ENCODE measurements at regions not wholly inside any gene's neighbourhood (a gene's known extent, or its start where the extent isn't known, plus 50 kb on each side); places are given as distances from the start of the nearest gene placed in this dataset.
A peak's percentile ranks its signal among the peaks of the same experiment; 100 is the strongest.

GRCh38 chr6:14701946-14702345 lies 543.9 kb upstream of the JARID2 start:
- no peaks in the 10 kb centered on the region for H3K36me3 ChIP-seq (ENCODE audit: control insufficient read depth in 2 of 3, insufficient read depth in 3 of 3, low read length in 3 of 3)
- H3K27me3 Mint-ChIP-seq, result no peaks in the 10 kb centered on the region
- no peak for ATAC-seq
- POLR2A ChIA-PET, result no interaction called here
- no peak overlapping the region for H3K27ac ChIP-seq (ENCODE audit: low read depth, low read length)
- no peaks in the 10 kb centered on the region for H3K9me3 ChIP-seq (ENCODE audit: control insufficient read depth in 2 of 3, low read length in 3 of 3)
- no peak overlapping the region for H3K4me3 Mint-ChIP-seq
- intact Hi-C loops (cut with micrococcal nuclease), result no loop called here
- DNase-seq, result no peak
- H3K36me3 Mint-ChIP-seq, result peaks cover 0 to 10% (median 0%) of the 10 kb centered on the region in 5 donors
- CTCF ChIA-PET, result no interaction called here
- H3K27me3 ChIP-seq (ENCODE audit: control insufficient read depth in 2 of 2, insufficient read depth in 2 of 2, low read length in 2 of 2), result no peaks in the 10 kb centered on the region
- H3K4me1 ChIP-seq (ENCODE audit: control insufficient read depth in 2 of 2, insufficient read depth in 2 of 2, low read length in 2 of 2), result no peaks in the 10 kb centered on the region
- H3K4me3 ChIP-seq (ENCODE audit: low read length), result no peak overlapping the region
- H3K4me1 Mint-ChIP-seq, result peaks cover 0 to 15% (median 0%) of the 10 kb centered on the region in 7 donors
- H3K27ac Mint-ChIP-seq, result no peak overlapping the region
- peaks cover 0 to 14% (median 0%) of the 10 kb centered on the region in 11 donors for H3K9me3 Mint-ChIP-seq

GRCh38 chr6:14702678-14703077 lies 543.2 kb upstream of the JARID2 start:
- no peak overlapping the region for H3K27ac ChIP-seq (ENCODE audit: low read depth, low read length)
- Mint-ChIP-seq H3K27me3 (no peaks in the 10 kb centered on the region), H3K9me3 (peaks cover 0 to 14% (median 0%) of the 10 kb centered on the region in 11 donors), H3K4me1 (peaks cover 0 to 15% (median 0%) of the 10 kb centered on the region in 7 donors), H3K36me3 (peaks cover 0 to 10% (median 0%) of the 10 kb centered on the region in 5 donors), H3K4me3 (no peak overlapping the region), H3K27ac (no peak overlapping the region)
- intact Hi-C loops (cut with micrococcal nuclease), result no loop called here
- DNase-seq (no peak), ATAC-seq (no peak)
- no peak overlapping the region for H3K4me3 ChIP-seq (ENCODE audit: low read length)
- ChIA-PET POLR2A (interaction anchor here (0.6 kb wide), 1 partner anchor 619 kb away, joined by 5 read pairs; no protein-coding TSS in a partner anchor), CTCF (no interaction called here)
- H3K9me3 ChIP-seq (ENCODE audit: control insufficient read depth in 2 of 3, low read length in 3 of 3), result no peaks in the 10 kb centered on the region
- H3K36me3 ChIP-seq (ENCODE audit: control insufficient read depth in 2 of 3, insufficient read depth in 3 of 3, low read length in 3 of 3), result no peaks in the 10 kb centered on the region
- H3K27me3 ChIP-seq (ENCODE audit: control insufficient read depth in 2 of 2, insufficient read depth in 2 of 2, low read length in 2 of 2), result no peaks in the 10 kb centered on the region
- H3K4me1 ChIP-seq (ENCODE audit: control insufficient read depth in 2 of 2, insufficient read depth in 2 of 2, low read length in 2 of 2), result no peaks in the 10 kb centered on the region

- no peak overlapping the region for H3K27ac Mint-ChIP-seq
- H3K4me1 ChIP-seq (ENCODE audit: control insufficient read depth in 2 of 2, insufficient read depth in 2 of 2, low read length in 2 of 2), result no peaks in the 10 kb centered on the region
- no peak overlapping the region for H3K4me3 ChIP-seq (ENCODE audit: low read length)
- no peak for ATAC-seq
- ChIA-PET POLR2A (no interaction called here), CTCF (no interaction called here)
- peaks cover 0 to 14% (median 0%) of the 10 kb centered on the region in 11 donors for H3K9me3 Mint-ChIP-seq
- H3K36me3 ChIP-seq (ENCODE audit: control insufficient read depth in 2 of 3, insufficient read depth in 3 of 3, low read length in 3 of 3), result no peaks in the 10 kb centered on the region
- no peaks in the 10 kb centered on the region for H3K27me3 ChIP-seq (ENCODE audit: control insufficient read depth in 2 of 2, insufficient read depth in 2 of 2, low read length in 2 of 2)
- H3K4me1 Mint-ChIP-seq, result peaks cover 0 to 15% (median 0%) of the 10 kb centered on the region in 7 donors
- H3K27ac ChIP-seq (ENCODE audit: low read depth, low read length), result no peak overlapping the region
- peaks cover 0 to 16% (median 0%) of the 10 kb centered on the region in 5 donors for H3K36me3 Mint-ChIP-seq
- H3K9me3 ChIP-seq (ENCODE audit: control insufficient read depth in 2 of 3, low read length in 3 of 3), result no peaks in the 10 kb centered on the region
- H3K27me3 Mint-ChIP-seq, result no peaks in the 10 kb centered on the region
- no peak overlapping the region for H3K4me3 Mint-ChIP-seq
- intact Hi-C loops (cut with micrococcal nuclease), result no loop called here
- DNase-seq, result no peak
These were observed 542.3 kb upstream of the JARID2 start for GRCh38 chr6:14703586-14703985.

GRCh38 chr6:14704383-14705271 lies 541.2 kb upstream of the JARID2 start:
- H3K27me3 ChIP-seq (ENCODE audit: control insufficient read depth in 2 of 2, insufficient read depth in 2 of 2, low read length in 2 of 2), result no peaks in the 10 kb centered on the region
- no peak overlapping the region for H3K4me3 Mint-ChIP-seq
- no peaks in the 10 kb centered on the region for H3K27me3 Mint-ChIP-seq
- peaks cover 0 to 15% (median 0%) of the 10 kb centered on the region in 7 donors for H3K4me1 Mint-ChIP-seq
- peak overlapping the region in 1 of 9 donors; percentile 14 for H3K27ac Mint-ChIP-seq
- ATAC-seq (no peak), DNase-seq (no peak)
- ChIA-PET CTCF (no interaction called here), POLR2A (interaction anchor here (0.7 kb wide), 1 partner anchor 183 kb away, joined by 3 read pairs; no protein-coding TSS in a partner anchor)
- H3K4me1 ChIP-seq (ENCODE audit: control insufficient read depth in 2 of 2, insufficient read depth in 2 of 2, low read length in 2 of 2), result no peaks in the 10 kb centered on the region
- no peaks in the 10 kb centered on the region for H3K36me3 ChIP-seq (ENCODE audit: control insufficient read depth in 2 of 3, insufficient read depth in 3 of 3, low read length in 3 of 3)
- intact Hi-C loops (cut with micrococcal nuclease), result no loop called here
- H3K9me3 Mint-ChIP-seq, result peaks cover 0 to 12% (median 0%) of the 10 kb centered on the region in 11 donors
- no peak overlapping the region for H3K27ac ChIP-seq (ENCODE audit: low read depth, low read length)
- no peaks in the 10 kb centered on the region for H3K9me3 ChIP-seq (ENCODE audit: control insufficient read depth in 2 of 3, low read length in 3 of 3)
- H3K4me3 ChIP-seq (ENCODE audit: low read length), result no peak overlapping the region
- H3K36me3 Mint-ChIP-seq, result peaks cover 0 to 13% (median 0%) of the 10 kb centered on the region in 5 donors

- Histone ChIP-seq H3K4me3 (ENCODE audit: low read length) (no peak overlapping the region), H3K27me3 (ENCODE audit: control insufficient read depth in 2 of 2, insufficient read depth in 2 of 2, low read length in 2 of 2) (no peaks in the 10 kb centered on the region), H3K4me1 (ENCODE audit: control insufficient read depth in 2 of 2, insufficient read depth in 2 of 2, low read length in 2 of 2) (no peaks in the 10 kb centered on the region), H3K27ac (ENCODE audit: low read depth, low read length) (no peak overlapping the region), H3K36me3 (ENCODE audit: control insufficient read depth in 2 of 3, insufficient read depth in 3 of 3, low read length in 3 of 3) (no peaks in the 10 kb centered on the region), H3K9me3 (ENCODE audit: control insufficient read depth in 2 of 3, low read length in 3 of 3) (peaks cover 0 to 4% (median 0%) of the 10 kb centered on the region in 3 experiments)
- ATAC-seq (no peak), DNase-seq (no peak)
- CTCF ChIA-PET, result no interaction called here
- intact Hi-C loops (cut with micrococcal nuclease), result no loop called here
- H3K9me3 Mint-ChIP-seq, result peaks cover 0 to 6% (median 0%) of the 10 kb centered on the region in 11 donors
- POLR2A ChIA-PET, result no interaction called here
- peak overlapping the region in 1 of 9 donors; percentile 50 for H3K27ac Mint-ChIP-seq
- H3K36me3 Mint-ChIP-seq, result peaks cover 0 to 13% (median 0%) of the 10 kb centered on the region in 5 donors
- H3K4me1 Mint-ChIP-seq, result peaks cover 0 to 19% (median under 1%) of the 10 kb centered on the region in 7 donors
- no peak overlapping the region for H3K4me3 Mint-ChIP-seq
- H3K27me3 Mint-ChIP-seq, result no peaks in the 10 kb centered on the region
These were observed 540.0 kb upstream of the JARID2 start for GRCh38 chr6:14705841-14706377.

GRCh38 chr6:14706378-14706929 lies 539.4 kb upstream of the JARID2 start:
- ATAC-seq (peak; percentile 28), DNase-seq (peak in 1 of 9 donors; percentile 67)
- Histone ChIP-seq H3K27me3 (ENCODE audit: control insufficient read depth in 2 of 2, insufficient read depth in 2 of 2, low read length in 2 of 2) (no peaks in the 10 kb centered on the region), H3K27ac (ENCODE audit: low read depth, low read length) (no peak overlapping the region), H3K4me3 (ENCODE audit: low read length) (no peak overlapping the region), H3K4me1 (ENCODE audit: control insufficient read depth in 2 of 2, insufficient read depth in 2 of 2, low read length in 2 of 2) (no peaks in the 10 kb centered on the region), H3K9me3 (ENCODE audit: control insufficient read depth in 2 of 3, low read length in 3 of 3) (peaks cover 0 to 4% (median 0%) of the 10 kb centered on the region in 3 experiments), H3K36me3 (ENCODE audit: control insufficient read depth in 2 of 3, insufficient read depth in 3 of 3, low read length in 3 of 3) (no peaks in the 10 kb centered on the region)
- CTCF ChIA-PET, result no interaction called here
- Mint-ChIP-seq H3K27ac (no peak overlapping the region), H3K36me3 (peaks cover 0 to 13% (median 0%) of the 10 kb centered on the region in 5 donors), H3K27me3 (no peaks in the 10 kb centered on the region), H3K4me3 (peak overlapping the region in 1 of 10 donors; percentile 33), H3K4me1 (peaks cover 5 to 24% (median 6%) of the 10 kb centered on the region in 7 donors), H3K9me3 (peaks cover 0 to 6% (median 0%) of the 10 kb centered on the region in 11 donors)
- POLR2A ChIA-PET, result no interaction called here
- intact Hi-C loops (cut with micrococcal nuclease), result no loop called here

All from naive thymus-derived CD4-positive, alpha-beta T cell (primary cell).